ENCODE measurements at regions not wholly inside any gene's neighbourhood (a gene's known extent, or its start where the extent isn't known, plus 50 kb on each side); places are given as distances from the start of the nearest gene placed in this dataset.

GRCh38 chr13:107210723-107211030, 642.7 kb upstream of the ARGLU1 start:
- H3K4me3 ChIP-seq (ENCODE audit: low read depth, low read length), result no peak overlapping the region

GRCh38 chr13:107209824-107210722, 642.1 kb upstream of the ARGLU1 start:
- ChIA-PET POLR2A (no interaction called here), CTCF (interaction anchor here (0.5 to 3.2 kb wide), 6 partner anchors 8 to 946 kb away, joined by 3 to 21 read pairs (median 9); no protein-coding TSS in a partner anchor)
- Histone ChIP-seq H3K4me3 (ENCODE audit: low read depth, low read length) (no peak overlapping the region), H3K9me3 (ENCODE audit: control insufficient read depth, insufficient read depth, low read length) (no peaks in the 10 kb centered on the region), H3K27me3 (ENCODE audit: control insufficient read depth, insufficient read depth, low read length) (no peaks in the 10 kb centered on the region), H3K27ac (ENCODE audit: low read depth, low read length) (no peak overlapping the region)
- DNase-seq (ENCODE audit: low read depth, low spot score), result no peak
- TF ChIP-seq CTCF (IDR thresholded peaks at IDR 0.05; ENCODE audit: low read depth, low read length), result no peak

More at GRCh38 chr13:107210723-107211030, 642.7 kb upstream of the ARGLU1 start:
- no peak for TF ChIP-seq CTCF (IDR thresholded peaks at IDR 0.05; ENCODE audit: low read depth, low read length)
- DNase-seq (ENCODE audit: low read depth, low spot score), result no peak
- POLR2A ChIA-PET, result no interaction called here
- no peaks in the 10 kb centered on the region for H3K9me3 ChIP-seq (ENCODE audit: control insufficient read depth, insufficient read depth, low read length)
- H3K27me3 ChIP-seq (ENCODE audit: control insufficient read depth, insufficient read depth, low read length), result no peaks in the 10 kb centered on the region
- H3K27ac ChIP-seq (ENCODE audit: low read depth, low read length), result no peak overlapping the region
- CTCF ChIA-PET, result interaction anchor here (1.9 to 2.9 kb wide), 2 partner anchors 8 to 945 kb away, joined by 12 to 20 read pairs; no protein-coding TSS in a partner anchor

GRCh38 chr13:107208889-107209288, 641.0 kb upstream of the ARGLU1 start:
- CTCF ChIA-PET, result interaction anchor here (0.6 to 3.2 kb wide), 7 partner anchors 20 to 947 kb away, joined by 3 to 21 read pairs (median 4); no protein-coding TSS in a partner anchor

GRCh38 chr13:107205318-107206104, 637.6 kb upstream of the ARGLU1 start:
- peak; percentile 99 for TF ChIP-seq CTCF (IDR thresholded peaks at IDR 0.05; ENCODE audit: low read depth, low read length)
- Histone ChIP-seq H3K27ac (ENCODE audit: low read depth, low read length) (no peak overlapping the region), H3K4me3 (ENCODE audit: low read depth, low read length) (no peak overlapping the region), H3K9me3 (ENCODE audit: control insufficient read depth, insufficient read depth, low read length) (peaks cover 2% of the 10 kb centered on the region; the same call in 1 of the 2 replicates), H3K27me3 (ENCODE audit: control insufficient read depth, insufficient read depth, low read length) (no peaks in the 10 kb centered on the region)
- peak; percentile 26 for DNase-seq (ENCODE audit: low read depth, low spot score)
- ChIA-PET CTCF (interaction anchor here (0.7 to 1.5 kb wide), 10 partner anchors 17 to 951 kb away, joined by 3 to 19 read pairs (median 4); no protein-coding TSS in a partner anchor), POLR2A (no interaction called here)

More at GRCh38 chr13:107208889-107209288, 641.0 kb upstream of the ARGLU1 start:
- TF ChIP-seq CTCF (IDR thresholded peaks at IDR 0.05; ENCODE audit: low read depth, low read length), result no peak
- Histone ChIP-seq H3K9me3 (ENCODE audit: control insufficient read depth, insufficient read depth, low read length) (no peaks in the 10 kb centered on the region), H3K4me3 (ENCODE audit: low read depth, low read length) (no peak overlapping the region), H3K27me3 (ENCODE audit: control insufficient read depth, insufficient read depth, low read length) (no peaks in the 10 kb centered on the region), H3K27ac (ENCODE audit: low read depth, low read length) (no peak overlapping the region)
- POLR2A ChIA-PET, result no interaction called here
- no peak for DNase-seq (ENCODE audit: low read depth, low spot score)
